Upper lobe of right lung (tissue), 1 donor: ENCODE measurements at regions not wholly inside any gene's neighbourhood (a gene's known extent, or its start where the extent isn't known, plus 50 kb on each side); places are given as distances from the start of the nearest gene placed in this dataset.

ENCODE experiments used
- ATAC-seq: fragments of 200-7000 bp; cut with Tn5 transposase; one replicate; pipeline ENCODE4 v1.9.1; 2020; ENCODE audit warnings: mild to moderate bottlenecking, moderate library complexity
- DNase-seq: peaks from one replicate; pipeline ENCODE4 v3.0.0-alpha.2; 2020
- H3K27ac ChIP-seq: fragments of 200-600 bp; one replicate; pipeline ENCODE4 v1.8.0; 2022
- H3K27me3 ChIP-seq: fragments of 200-600 bp; one replicate; pipeline ENCODE4 v1.8.0; 2022; ENCODE audit warnings: mild to moderate bottlenecking
- H3K36me3 ChIP-seq: fragments of 200-600 bp; one replicate; pipeline ENCODE4 v1.8.0; 2022
- H3K4me1 ChIP-seq: fragments of 200-600 bp; one replicate; pipeline ENCODE4 v1.8.0; 2022
- H3K4me3 ChIP-seq: fragments of 200-600 bp; one replicate; pipeline ENCODE4 v1.8.0; 2022; ENCODE audit warnings: mild to moderate bottlenecking
- H3K9me3 ChIP-seq: fragments of 200-600 bp; one replicate; pipeline ENCODE4 v1.8.0; 2022
- intact Hi-C: fragments of 100-400 bp; cut with DNase I; formaldehyde crosslinking; loops from one replicate; pipeline ENCODE4 v1.11.0; 2022
- TF ChIP-seq, protein P1 (sequence below): fragments of 200-600 bp; IDR thresholded peaks from one replicate; pipeline ENCODE4 v1.8.0; 2022; ENCODE audit warnings: antibody characterized with exemption
- donor health status: DM: no; HTN: yes; CAD: no; lungs with severe emphysema.

DNA sequence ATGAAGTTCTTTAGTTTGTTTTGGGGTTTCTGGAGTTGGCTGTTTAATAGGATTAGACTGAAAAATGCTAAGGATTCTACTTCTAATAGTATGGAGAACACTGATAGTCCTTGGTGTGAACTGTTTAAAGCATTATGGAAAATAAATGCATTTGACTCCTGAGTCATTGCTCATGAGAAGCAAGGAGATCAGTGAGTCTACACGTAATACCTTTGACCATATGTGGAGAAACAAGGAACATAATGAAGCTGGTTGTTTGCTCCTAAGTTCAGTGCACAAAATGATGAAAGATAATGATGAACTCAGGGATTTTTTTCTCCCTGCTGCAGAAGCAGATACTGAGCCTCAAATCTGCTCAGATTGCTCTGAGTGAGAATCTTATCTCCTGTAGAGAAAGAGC, 158.9 kb upstream of the COL11A1 start:
- ATAC-seq, result no peak
- Histone ChIP-seq H3K9me3 (no peaks in the 10 kb centered on the region), H3K4me1 (no peaks in the 10 kb centered on the region), H3K27me3 (no peaks in the 10 kb centered on the region), H3K4me3 (no peak overlapping the region), H3K36me3 (no peaks in the 10 kb centered on the region), H3K27ac (no peak overlapping the region)
- intact Hi-C loops, result no loop called here
- DNase-seq, result no peak
- TF ChIP-seq, protein P1, sequence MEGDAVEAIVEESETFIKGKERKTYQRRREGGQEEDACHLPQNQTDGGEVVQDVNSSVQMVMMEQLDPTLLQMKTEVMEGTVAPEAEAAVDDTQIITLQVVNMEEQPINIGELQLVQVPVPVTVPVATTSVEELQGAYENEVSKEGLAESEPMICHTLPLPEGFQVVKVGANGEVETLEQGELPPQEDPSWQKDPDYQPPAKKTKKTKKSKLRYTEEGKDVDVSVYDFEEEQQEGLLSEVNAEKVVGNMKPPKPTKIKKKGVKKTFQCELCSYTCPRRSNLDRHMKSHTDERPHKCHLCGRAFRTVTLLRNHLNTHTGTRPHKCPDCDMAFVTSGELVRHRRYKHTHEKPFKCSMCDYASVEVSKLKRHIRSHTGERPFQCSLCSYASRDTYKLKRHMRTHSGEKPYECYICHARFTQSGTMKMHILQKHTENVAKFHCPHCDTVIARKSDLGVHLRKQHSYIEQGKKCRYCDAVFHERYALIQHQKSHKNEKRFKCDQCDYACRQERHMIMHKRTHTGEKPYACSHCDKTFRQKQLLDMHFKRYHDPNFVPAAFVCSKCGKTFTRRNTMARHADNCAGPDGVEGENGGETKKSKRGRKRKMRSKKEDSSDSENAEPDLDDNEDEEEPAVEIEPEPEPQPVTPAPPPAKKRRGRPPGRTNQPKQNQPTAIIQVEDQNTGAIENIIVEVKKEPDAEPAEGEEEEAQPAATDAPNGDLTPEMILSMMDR, result no peak

DNA sequence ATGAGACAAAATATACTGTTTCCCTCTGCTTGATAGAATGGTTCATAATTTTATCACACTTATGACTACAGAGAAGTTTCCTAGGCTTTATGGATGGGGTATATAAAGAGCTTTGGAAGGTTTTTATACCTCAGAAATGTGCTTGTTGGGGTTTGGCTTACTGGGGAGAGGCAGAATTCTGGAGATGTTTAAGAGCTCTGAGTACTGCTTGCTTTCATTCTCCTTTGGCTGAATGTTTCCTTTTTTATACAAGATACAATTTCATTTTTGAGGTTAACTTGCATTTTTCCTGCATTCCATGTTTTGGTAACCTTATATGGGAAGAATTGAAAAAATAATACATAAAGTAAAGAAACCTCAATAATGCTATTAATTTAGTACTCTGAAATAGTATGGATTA, 157.7 kb upstream of the COL11A1 start:
- no peaks in the 10 kb centered on the region for H3K9me3 ChIP-seq
- H3K4me3 ChIP-seq, result no peak overlapping the region
- TF ChIP-seq, protein P1, result no peak
- ATAC-seq (no peak), DNase-seq (no peak)
- no peaks in the 10 kb centered on the region for H3K4me1 ChIP-seq
- no peak overlapping the region for H3K27ac ChIP-seq
- no peaks in the 10 kb centered on the region for H3K27me3 ChIP-seq
- intact Hi-C loops, result no loop called here
- H3K36me3 ChIP-seq, result no peaks in the 10 kb centered on the region

DNA sequence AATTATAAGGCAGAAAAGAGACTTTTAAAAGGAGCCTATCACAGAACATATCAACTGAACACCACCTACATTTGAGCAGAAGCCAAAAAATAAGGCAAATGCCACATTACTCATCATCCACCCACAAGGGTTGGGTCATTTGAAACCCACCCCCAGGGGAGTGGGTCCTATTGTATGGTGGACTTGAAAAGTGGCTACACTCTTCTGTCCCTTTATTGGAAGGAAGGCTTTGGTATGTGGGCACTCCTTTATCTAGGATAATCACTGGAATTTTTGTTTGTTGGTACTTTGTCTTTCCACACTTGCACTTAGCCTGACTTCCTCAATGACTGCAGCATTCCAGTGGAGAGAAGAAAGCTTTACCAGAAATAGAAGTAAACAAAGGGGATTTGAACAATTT, 157.2 kb upstream of the COL11A1 start:
- Histone ChIP-seq H3K4me1 (no peaks in the 10 kb centered on the region), H3K4me3 (no peak overlapping the region), H3K27ac (no peak overlapping the region), H3K27me3 (no peaks in the 10 kb centered on the region), H3K9me3 (no peaks in the 10 kb centered on the region), H3K36me3 (no peaks in the 10 kb centered on the region)
- DNase-seq (no peak), ATAC-seq (no peak)
- TF ChIP-seq, protein P1, result no peak
- intact Hi-C loops, result no loop called here

- intact Hi-C loops, result no loop called here
Observed at GRCh38 chr1:103259982-103260381, 151.7 kb upstream of the COL11A1 start.

DNA sequence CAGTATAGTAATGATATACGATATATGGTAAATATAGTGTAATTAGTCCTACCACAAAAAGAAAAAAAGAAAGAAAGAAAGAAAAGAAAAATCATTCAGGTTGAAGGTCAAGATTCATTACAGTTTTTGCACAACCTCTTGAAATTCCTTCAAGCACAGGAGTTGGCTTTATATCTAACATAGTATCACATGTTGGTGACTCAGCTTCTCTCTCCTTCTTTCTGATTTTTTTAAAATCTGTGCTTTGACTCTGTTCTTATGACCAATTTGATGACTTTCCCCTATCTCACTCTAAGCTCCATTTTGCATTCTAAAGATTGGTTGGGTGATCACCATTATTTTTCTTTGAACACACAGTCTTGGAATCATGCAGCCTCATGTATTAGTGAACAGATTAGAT, 148.2 kb upstream of the COL11A1 start:
- no peaks in the 10 kb centered on the region for H3K9me3 ChIP-seq
- intact Hi-C loops, result no loop called here

More at GRCh38 chr1:103259982-103260381, 151.7 kb upstream of the COL11A1 start:
- Histone ChIP-seq H3K9me3 (no peaks in the 10 kb centered on the region), H3K4me3 (no peak overlapping the region), H3K27ac (no peak overlapping the region), H3K36me3 (no peaks in the 10 kb centered on the region), H3K27me3 (no peaks in the 10 kb centered on the region), H3K4me1 (no peaks in the 10 kb centered on the region)
- TF ChIP-seq, protein P1, result no peak
- DNase-seq, result no peak
- no peak for ATAC-seq

More for the DNA sequence above, 148.2 kb upstream of the COL11A1 start:
- no peaks in the 10 kb centered on the region for H3K27me3 ChIP-seq
- H3K4me1 ChIP-seq, result no peaks in the 10 kb centered on the region
- no peak overlapping the region for H3K4me3 ChIP-seq
- DNase-seq, result no peak
- no peak for ATAC-seq
- TF ChIP-seq, protein P1, result no peak
- no peaks in the 10 kb centered on the region for H3K36me3 ChIP-seq
- H3K27ac ChIP-seq, result no peak overlapping the region
